ENCODE measurements at regions not wholly inside any gene's neighbourhood (a gene's known extent, or its start where the extent isn't known, plus 50 kb on each side); places are given as distances from the start of the nearest gene placed in this dataset.
"Not testable (repeated sequence)": the region's sequence is repeated elsewhere in the genome, so short reads cannot be mapped to it uniquely, and the experiment has no call there.

DNA sequence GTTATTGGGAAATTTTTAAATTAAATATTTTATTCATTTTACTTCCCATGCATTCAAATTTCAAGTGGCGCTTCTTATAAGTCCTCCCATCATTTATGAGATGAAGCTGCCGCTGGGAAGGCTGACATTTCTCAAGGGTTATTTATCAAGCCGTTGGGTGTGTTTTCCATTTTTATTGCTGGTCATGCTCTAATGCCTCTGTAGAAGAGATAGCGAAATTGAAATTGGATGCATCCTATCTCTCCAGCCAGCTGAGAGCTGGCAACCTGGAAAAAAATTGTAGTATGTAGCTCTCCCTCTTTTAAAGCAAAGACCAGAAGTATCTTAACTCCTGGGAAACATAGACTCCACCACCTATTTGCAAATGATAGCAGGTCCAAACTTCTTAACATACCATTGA lies 135.9 kb downstream of the C6orf118 start:
- no peak for FAIRE-seq

DNA sequence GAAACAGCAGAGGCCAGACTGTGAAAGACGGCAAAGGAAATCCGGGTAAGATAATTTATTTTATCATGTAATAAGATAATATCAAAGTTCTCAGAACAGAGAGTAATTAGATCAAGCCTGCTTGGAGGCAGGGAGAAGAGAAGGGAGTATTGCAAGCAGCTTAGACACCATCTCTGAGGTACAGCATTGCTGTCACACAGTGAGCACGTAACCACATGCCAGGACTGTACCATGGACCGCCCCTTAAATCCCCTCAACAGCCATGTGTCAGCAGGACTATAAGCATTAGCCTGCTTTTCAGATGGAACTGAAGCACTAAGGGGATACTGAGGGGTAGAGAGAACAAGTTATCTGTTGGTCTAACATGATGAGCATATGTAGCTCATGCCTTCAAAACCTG lies 141.5 kb downstream of the C6orf118 start:
- DNase-seq (ENCODE audit: low spot score) (no peak), FAIRE-seq (no peak)

More for the DNA sequence above, 135.9 kb downstream of the C6orf118 start:
- no peak for DNase-seq (ENCODE audit: low spot score)

DNA sequence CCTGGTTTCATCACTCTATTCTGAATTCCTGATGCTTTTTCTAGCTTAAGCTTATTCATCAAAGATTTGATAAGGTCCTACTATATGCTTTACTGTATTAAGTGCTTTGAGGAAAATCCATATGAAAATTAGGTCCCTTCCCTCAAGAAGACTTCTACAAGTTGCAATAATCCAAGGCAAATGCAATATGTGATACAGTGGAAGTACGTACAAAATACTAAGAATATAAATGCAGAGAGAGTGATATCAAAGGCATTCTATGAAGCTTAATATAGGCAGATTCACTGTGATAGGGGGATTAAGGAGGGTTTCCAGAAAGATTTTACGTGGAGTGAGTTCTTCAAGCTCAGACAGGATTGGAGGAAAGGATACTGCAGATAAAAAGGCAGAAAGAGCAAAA lies 142.1 kb downstream of the C6orf118 start:
- FAIRE-seq = no peak
- DNase-seq (ENCODE audit: low spot score) = no peak

DNA sequence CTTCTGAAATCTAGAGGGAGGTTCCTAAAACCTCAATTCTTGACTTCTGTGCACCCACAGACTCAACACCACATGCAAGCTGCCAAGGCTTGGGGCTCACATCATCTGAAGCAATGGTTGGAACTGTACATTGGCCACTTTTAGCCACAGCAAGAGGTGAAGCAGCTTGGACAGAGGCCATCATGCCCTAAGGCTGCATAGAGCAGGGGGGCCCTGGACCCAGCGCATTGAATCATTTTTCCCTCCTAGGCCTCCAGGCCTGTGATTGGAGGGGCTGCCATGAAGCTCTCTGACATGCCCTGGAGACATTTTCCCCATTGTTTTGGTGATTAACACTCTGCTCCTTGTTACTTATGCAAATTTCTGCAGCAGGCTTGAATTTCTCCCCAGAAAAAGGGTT lies 145.9 kb downstream of the C6orf118 start:
- no peak for FAIRE-seq

DNA sequence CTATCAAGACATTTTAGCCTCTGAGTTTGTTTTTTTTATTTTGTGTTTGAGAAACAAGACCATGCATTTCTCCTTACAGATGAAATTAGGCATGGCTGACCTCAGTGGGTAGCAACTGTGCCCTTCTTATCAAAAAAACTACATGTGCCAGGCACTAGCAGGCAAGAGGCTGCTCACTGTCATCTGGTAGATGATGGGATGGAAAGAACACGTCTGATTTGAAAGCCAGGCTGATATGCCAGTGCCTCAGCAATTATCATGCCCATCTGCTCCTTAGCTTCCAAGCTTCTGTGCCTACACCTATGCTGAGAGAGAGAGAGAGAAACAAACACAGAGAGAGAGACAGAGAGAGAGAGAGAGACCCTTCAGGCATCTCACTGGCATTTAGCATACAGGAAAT lies 149.9 kb downstream of the C6orf118 start:
- FAIRE-seq = no peak

More for the DNA sequence above, 145.9 kb downstream of the C6orf118 start:
- DNase-seq (ENCODE audit: low spot score) = no peak

DNA sequence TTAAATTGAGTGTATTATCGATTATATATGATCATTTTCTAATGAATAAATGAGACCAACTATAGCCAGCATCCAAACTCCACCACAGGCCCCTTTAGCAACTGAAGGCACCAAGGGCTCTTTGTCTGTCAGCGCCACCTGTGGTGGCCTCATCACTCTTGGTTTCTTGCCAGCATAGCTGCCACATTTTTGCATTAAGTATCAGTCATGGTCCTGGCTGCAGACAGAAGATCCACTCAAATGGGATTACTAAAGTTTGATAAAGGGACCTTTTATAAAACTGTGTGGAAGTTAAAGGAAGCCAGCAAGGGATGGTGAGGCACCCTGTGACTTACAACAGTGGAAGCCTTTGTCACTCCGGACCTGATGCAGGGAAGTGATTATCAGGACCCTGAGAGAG lies 162.9 kb downstream of the C6orf118 start:
- DNase-seq (ENCODE audit: low spot score) (no peak), FAIRE-seq (no peak)

More for the DNA sequence above, 149.9 kb downstream of the C6orf118 start:
- no peak for DNase-seq (ENCODE audit: low spot score)

DNA sequence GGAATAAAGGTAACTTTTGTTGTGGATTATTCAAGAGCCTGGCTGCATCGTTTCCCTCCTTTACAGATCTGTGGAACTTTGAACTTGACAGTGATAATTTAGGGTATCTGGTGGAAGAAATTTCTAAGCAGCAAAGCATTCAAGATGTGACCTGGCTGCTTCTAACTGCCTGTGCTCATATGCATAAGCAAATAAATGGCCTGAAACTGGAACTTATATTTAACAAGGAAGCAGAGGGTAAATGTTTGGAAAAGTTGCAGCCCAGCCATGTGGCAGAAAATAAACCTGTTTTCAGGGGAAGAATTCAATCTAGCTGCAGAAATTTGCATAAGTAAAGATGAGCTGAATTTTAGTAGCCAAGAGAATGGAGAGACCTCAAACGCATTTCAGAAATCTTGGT lies 173.5 kb downstream of the C6orf118 start:
- FAIRE-seq = no peak
- DNase-seq (ENCODE audit: low spot score) = no peak

DNA sequence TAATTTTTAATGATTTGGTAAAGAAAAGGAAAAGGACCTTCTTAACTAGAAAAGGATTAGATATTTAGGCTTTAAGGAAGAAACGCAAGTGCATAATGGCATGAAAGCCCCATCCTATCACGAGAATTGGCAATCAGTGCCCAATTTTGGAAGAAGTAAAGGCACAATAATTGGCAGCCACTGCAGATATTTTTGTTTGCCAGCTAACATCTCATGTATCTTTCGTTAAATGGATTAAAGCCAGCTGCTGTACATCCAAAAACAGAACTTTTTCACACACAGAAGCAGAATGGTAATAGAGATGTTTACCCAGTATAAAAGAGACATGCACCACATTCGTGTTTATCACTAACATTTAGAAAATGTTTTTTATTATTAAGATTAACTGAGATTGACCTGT lies 180.3 kb downstream of the C6orf118 start:
- DNase-seq (ENCODE audit: low spot score) (no peak), FAIRE-seq (no peak)

DNA sequence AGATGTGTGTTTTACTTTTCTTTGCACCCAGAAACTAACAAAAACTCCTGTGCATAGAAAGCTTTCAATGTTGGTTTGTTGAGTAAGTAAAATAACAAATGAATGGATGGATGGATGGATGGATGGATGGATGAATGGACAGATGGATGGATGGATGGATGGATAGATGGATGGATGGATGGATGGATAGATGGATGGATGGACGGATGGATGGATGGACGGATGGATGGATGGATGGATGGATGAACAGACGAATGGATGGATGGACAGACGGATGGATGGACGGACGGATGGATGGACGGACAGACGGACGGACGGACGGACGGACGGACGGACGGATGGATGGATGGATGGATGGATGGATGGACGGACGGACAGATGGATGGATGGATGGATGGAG lies 181.7 kb downstream of the C6orf118 start:
- FAIRE-seq = not testable (repeated sequence)

DNA sequence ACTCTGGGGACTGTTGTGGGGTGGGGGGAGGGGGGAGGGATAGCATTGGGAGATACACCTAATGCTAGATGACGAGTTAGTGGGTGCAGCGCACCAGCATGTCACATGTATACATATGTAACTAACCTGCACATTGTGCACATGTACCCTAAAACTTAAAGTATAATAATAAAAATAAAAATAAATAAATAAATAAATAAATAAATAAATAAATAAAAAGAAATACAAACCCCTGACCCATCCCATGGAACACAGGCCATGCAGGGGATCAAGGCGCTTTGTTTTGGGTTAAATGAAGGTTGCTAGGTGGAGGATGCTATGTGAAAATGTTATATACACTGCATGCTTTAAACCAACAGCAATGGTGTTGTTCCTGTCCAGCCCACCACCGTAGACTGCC lies 184.7 kb downstream of the C6orf118 start:
- DNase-seq (ENCODE audit: low spot score) = not testable (repeated sequence)

More for the DNA sequence above, 181.7 kb downstream of the C6orf118 start:
- not testable (repeated sequence) for DNase-seq (ENCODE audit: low spot score)

DNA sequence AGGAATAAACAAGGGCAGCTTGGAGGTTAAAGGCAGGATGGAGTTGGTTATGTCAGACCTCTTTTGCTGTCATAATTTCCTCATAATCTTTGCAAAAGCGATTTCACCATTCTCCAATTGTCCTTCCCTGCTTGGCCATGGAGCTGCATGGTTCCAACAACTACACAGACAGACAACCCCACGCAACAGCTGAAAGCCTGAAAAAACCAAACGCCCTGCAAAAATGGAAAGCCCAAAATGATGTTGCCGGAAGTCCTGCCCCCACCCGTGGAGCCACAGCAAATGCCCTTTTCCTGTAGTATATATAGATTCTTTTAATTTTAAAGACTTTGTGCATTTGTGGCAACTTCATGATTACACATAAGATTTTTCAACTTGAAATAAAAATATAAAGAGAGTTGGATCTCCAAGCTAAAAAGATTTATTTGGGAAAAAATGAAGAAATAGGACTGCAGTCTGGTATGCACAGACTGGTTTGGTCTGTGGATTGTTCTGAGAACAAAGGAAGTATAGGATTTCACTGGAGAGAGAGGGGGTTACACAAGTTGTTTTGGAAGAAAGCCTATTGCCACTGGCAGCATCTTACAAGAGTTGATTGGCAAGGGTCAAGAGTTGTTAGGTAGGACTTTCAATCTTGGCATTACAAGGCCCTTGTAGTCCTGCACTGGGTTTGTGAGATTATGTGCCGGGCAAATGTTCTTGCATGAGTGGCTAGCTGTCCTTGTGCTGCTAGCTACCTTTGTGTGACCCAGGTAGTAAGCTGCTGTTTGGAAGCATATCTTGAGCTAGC lies 190.0 kb downstream of the C6orf118 start:
- FAIRE-seq (no peak), DNase-seq (ENCODE audit: low spot score) (no peak)

More for the DNA sequence above, 184.7 kb downstream of the C6orf118 start:
- FAIRE-seq = not testable (repeated sequence)

DNA sequence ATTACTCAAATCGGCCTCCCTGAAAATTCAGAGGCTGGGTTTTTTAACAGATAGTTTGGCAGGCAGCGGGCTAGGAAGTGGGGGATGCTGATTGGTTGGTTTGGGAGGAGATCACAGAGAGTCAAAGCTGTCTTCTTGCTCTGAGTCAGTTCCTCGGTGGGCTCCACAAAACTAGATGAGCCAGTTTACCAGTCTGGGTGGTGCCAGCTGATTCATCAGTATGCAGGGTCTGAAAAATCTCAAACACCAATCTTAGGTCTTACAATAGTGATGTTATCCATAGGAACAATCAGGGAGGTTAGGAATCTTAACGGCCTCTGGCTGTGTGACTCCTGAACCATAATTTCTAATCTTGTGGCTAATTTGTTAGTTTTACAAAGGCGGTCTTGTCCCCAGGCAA lies 190.7 kb downstream of the C6orf118 start:
- DNase-seq (ENCODE audit: low spot score) (no peak), FAIRE-seq (no peak)

DNA sequence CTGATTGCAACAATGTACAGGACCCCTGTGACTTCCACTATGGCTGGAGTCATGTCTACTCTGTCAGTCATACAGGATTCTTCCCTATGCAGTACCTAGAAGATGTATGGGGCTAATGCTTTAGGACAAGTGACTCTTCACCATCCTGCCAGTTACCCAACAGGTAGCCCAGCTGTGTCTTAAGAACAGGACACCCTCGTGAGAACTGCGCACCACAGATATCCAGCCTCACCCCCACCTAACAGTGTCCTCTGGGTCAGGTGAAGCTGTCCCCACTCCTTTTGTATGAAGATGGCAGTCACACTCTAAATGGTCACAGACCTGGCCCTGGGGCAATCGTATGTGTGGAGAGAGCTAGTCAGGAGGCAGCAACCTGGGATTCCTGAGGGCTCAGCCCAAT lies 191.6 kb downstream of the C6orf118 start:
- FAIRE-seq = no peak
- no peak for DNase-seq (ENCODE audit: low spot score)

DNA sequence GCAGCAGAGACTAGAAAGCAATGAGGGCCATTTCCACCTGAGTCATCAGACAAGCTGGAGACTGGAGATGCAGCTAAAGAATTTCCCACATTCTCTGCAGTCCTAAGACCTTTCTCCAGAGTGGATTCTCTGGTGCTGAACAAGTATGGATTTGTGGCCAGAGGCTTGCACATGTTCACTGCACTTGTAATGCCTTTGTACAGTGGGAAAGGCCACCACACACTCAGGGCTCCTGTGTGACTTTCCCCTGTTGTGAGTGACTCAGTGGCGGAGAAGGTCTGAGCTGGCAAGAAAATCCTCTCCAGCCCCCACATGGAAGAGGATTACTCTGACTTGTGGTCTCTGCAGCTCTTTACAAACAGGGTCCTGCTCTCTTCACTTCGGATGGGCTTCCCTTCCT lies 192.3 kb downstream of the C6orf118 start:
- FAIRE-seq (peak; percentile 53), DNase-seq (ENCODE audit: low spot score) (peak; percentile 88)

DNA sequence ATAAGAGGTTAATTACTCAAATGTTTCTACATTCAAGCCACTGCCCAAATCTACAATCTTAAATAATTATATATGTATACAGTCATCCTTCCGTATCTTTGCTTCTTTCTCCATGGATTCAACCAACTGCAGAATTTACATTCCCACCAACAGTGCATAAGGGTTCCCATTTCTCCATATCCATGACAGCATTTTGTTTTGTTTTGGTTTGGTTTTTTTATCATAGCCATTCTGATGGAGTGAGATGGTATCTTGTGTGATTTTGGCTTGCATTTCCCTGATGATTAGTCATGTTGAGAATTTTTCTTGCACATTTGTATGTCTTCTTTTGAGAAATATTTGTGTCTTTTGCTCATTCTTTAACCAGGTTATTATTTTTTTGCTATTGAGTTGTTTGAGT lies 198.5 kb downstream of the C6orf118 start:
- no peak for FAIRE-seq
- DNase-seq (ENCODE audit: low spot score) = no peak

DNA sequence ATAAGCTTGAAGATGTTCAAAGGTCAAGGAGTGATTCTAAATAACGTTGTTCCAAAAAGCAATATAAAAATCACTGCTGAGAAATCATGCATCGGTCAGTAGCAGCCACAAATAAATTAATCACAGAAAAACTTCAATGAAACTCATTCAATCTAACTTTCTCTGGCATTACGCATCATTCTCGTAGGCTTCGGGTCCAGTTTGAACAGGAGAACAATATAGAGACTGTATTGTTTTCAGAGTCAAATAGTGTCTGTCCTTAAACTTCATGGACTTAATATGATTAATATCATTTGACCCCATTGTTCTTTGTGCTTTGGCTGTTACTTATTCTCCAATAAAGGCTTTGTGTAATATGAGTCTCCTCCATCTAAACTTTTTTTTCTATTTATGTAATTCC lies 200.4 kb downstream of the C6orf118 start:
- no peak for DNase-seq (ENCODE audit: low spot score)
- no peak for FAIRE-seq

DNA sequence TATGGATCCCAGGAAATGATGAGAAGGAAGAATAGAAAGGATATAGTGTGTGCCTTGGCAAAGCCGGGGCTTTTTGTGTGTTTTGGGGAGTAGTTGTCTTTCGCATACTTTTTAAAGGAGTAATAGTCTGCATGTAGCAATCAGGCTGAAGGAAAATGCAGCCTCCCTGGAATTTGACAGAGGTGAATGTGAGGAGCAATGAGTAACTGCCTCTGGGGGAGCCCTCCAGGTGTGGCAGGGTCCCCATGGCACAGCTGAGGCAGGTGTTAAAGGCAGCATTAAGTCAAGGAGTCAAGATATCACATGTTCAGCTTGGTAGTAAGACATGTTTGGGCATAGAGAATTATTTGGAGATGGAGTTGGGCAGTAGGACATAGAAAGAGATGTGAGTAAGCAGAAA lies 203.1 kb downstream of the C6orf118 start:
- DNase-seq (ENCODE audit: low spot score) (no peak), FAIRE-seq (no peak)

DNA sequence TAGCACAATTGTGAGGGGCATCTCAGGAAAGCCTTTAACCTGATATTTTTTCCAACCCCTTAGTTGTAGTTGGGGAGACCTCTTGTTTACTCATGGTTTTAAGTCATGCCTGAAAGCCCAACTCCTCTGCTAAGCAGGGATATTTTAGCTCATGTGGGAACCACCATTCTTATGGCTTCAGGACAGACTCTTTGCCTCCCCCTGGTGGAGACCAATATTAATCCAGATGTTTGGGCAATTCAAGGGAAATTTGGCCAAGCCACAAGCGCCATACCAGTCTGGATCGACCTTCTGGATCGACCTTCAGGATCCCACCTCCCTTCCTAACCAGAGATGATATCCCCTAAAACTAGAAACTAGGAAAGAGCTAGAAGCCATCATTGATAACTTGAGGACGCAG lies 211.2 kb downstream of the C6orf118 start:
- DNase-seq (ENCODE audit: low spot score) (no peak), FAIRE-seq (no peak)

DNA sequence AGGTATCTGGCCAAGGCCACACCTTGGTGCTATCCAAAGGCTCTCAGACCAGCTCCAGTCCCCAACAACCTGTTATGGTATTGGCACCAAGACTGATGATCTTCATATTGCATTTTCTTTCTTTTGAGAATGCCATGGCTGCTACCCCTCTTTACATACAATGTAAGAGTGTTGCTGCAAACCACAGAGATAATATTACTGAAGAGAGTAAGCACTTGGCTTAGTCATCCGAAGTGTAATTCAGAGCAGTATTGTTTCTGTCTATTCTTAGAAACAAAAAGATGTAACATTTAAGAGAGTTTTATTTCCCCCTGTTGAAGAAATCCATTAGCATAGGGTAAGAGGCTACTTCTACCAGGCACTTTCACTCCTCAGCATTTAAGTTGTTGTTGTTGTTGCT lies 212.5 kb downstream of the C6orf118 start:
- DNase-seq (ENCODE audit: low spot score) = no peak
- FAIRE-seq = no peak

DNA sequence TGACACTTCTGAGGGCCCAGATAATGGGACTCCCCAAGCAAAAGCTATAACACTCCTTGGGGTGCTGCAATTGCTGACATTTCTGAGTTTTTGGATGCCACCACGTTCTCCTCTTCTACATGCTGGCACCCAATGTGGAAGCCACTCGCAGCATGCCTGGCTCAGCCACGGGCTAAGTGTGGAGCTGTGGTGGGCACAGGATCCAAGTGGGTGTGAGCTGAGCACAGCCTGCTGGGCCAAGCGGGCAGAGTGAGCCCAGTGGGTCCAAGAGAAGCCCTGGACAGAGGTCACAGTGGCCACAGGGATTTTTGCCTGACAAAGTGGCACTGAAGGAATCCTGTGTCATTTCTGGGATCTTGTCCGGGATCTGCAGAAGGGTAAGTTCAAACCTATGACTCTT lies 213.2 kb downstream of the C6orf118 start:
- DNase-seq (ENCODE audit: low spot score) (no peak), FAIRE-seq (no peak)

DNA sequence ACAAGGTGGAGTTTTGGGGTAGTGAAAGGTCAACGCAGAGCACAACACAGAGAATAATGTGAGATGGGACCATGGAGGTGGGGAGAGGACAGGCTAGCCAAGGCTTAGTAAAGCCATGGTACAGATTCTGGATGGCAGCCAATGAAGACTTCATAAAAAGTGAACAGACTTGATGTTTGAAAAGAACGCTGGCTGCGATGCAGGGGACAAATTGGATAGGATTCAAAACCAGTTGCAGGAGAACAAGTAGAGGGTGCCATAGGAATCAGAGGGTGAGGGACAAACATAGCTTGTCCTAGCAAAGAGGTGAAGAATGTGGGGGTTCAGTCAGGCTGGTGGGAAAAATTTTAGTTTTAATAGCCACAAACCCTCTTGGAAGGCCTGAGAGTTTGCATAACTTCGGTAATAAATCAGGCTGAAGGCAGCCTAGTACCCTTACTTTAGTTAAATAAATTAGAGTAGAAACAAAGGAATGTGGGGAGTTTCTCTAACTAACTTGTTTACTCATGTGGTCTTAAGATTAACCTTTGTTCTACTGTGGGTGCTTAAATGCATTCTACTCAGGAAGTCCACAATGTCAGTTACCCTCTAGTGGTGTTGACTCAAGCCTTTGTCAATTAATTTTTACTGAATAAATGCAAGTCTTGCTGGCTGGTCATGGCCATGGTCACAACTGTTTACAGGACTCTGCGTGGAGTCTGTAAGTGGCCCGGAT lies 216.4 kb downstream of the C6orf118 start:
- FAIRE-seq (no peak), DNase-seq (ENCODE audit: low spot score) (no peak)

DNA sequence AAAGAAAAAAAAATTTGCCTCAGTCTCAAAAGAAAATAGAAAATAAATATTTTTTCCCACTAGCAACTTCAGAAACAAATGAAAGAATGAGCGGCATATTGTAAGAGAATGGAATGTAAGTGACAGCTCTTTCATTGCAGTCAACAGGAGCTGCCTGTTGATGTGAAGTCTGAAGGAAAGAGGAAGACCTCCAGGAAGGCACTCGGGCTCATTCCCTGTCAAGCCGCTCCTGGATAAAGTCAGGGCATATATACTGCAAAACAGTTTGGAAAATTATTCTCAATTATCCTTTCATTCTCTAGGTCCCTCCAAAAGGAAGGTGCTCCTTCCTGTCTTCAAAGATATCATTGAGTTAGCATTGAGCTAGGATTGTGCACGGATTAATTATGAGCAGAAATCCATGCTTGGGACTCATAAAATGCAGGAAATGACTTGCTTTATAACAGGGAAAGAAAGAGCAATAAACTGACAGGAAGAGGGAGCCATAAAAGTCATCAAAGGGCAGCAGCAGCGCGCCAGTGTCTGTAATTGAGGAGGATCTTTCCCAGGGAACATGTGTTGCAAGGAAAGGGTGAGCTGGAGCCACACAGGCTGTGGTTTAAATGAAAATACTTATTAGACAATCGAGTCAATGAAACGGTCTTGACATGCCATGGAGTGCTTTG lies 218.2 kb downstream of the C6orf118 start:
- DNase-seq (ENCODE audit: low spot score) (no peak), FAIRE-seq (no peak)
